ENCODE measurements at regions not wholly inside any gene's neighbourhood (a gene's known extent, or its start where the extent isn't known, plus 50 kb on each side); places are given as distances from the start of the nearest gene placed in this dataset.
"Not testable (repeated sequence)": the region's sequence is repeated elsewhere in the genome, so short reads cannot be mapped to it uniquely, and the experiment has no call there.

GRCh38 chr4:33740871-33741270, 2503.4 kb downstream of the ARAP2 start:
- not testable (repeated sequence) for TF ChIP-seq POLR2A (IDR thresholded peaks at IDR 0.05; ENCODE audit: low read length); GATA1 (IDR thresholded peaks at IDR 0.05; ENCODE audit: low read depth, low read length)
